ENCODE measurements at regions not wholly inside any gene's neighbourhood (a gene's known extent, or its start where the extent isn't known, plus 50 kb on each side); places are given as distances from the start of the nearest gene placed in this dataset.

- intact Hi-C loops (cut with DNase I; ENCODE audit: low total_unique reads): no loop called here
- no peak overlapping the region for H3K4me3 ChIP-seq
- H3K4me1 ChIP-seq: no peaks in the 10 kb centered on the region
- DNase-seq: no peak
- TF ChIP-seq POLR2A (IDR thresholded peaks at IDR 0.05): no peak
- H3K9me3 ChIP-seq: no peaks in the 10 kb centered on the region
- no peaks in the 10 kb centered on the region for H3K27me3 ChIP-seq
- H3K27ac ChIP-seq: no peak overlapping the region
- H3K36me3 ChIP-seq: no peaks in the 10 kb centered on the region
Observed at GRCh38 chr5:2921176-2921575, 169.7 kb upstream of the IRX2 start.

- no peak overlapping the region for H3K4me3 ChIP-seq
- no peaks in the 10 kb centered on the region for H3K9me3 ChIP-seq
- no peak for TF ChIP-seq POLR2A (IDR thresholded peaks at IDR 0.05)
- TF ChIP-seq CTCF (IDR thresholded peaks at IDR 0.05): no peak
- no peaks in the 10 kb centered on the region for H3K36me3 ChIP-seq
- H3K4me1 ChIP-seq: no peaks in the 10 kb centered on the region
- no peaks in the 10 kb centered on the region for H3K27me3 ChIP-seq
- no peak for DNase-seq
- no peak overlapping the region for H3K27ac ChIP-seq
- intact Hi-C loops (cut with DNase I; ENCODE audit: low total_unique reads): no loop called here
Observed at GRCh38 chr5:2920312-2920711, 168.8 kb upstream of the IRX2 start.

GRCh38 chr5:2919310-2920018, 168.0 kb upstream of the IRX2 start:
- intact Hi-C loops (cut with DNase I; ENCODE audit: low total_unique reads): no loop called here
- TF ChIP-seq CTCF (IDR thresholded peaks at IDR 0.05): no peak
- TF ChIP-seq POLR2A (IDR thresholded peaks at IDR 0.05): no peak
- DNase-seq: no peak
- no peak overlapping the region for H3K27ac ChIP-seq
- H3K36me3 ChIP-seq: no peaks in the 10 kb centered on the region
- H3K27me3 ChIP-seq: no peaks in the 10 kb centered on the region
- H3K9me3 ChIP-seq: no peaks in the 10 kb centered on the region
- H3K4me3 ChIP-seq: no peak overlapping the region
- H3K4me1 ChIP-seq: no peaks in the 10 kb centered on the region

- intact Hi-C loops (cut with DNase I; ENCODE audit: low total_unique reads): no loop called here
Observed at GRCh38 chr5:2917524-2917923, 166.0 kb upstream of the IRX2 start.

GRCh38 chr5:2917093-2917492, 165.6 kb upstream of the IRX2 start:
- no peaks in the 10 kb centered on the region for H3K4me1 ChIP-seq
- no peaks in the 10 kb centered on the region for H3K9me3 ChIP-seq
- H3K27me3 ChIP-seq: no peaks in the 10 kb centered on the region
- TF ChIP-seq POLR2A (IDR thresholded peaks at IDR 0.05): no peak
- TF ChIP-seq CTCF (IDR thresholded peaks at IDR 0.05): no peak
- no peak overlapping the region for H3K27ac ChIP-seq
- H3K4me3 ChIP-seq: no peak overlapping the region
- DNase-seq: no peak
- H3K36me3 ChIP-seq: no peaks in the 10 kb centered on the region
- intact Hi-C loops (cut with DNase I; ENCODE audit: low total_unique reads): no loop called here

More at GRCh38 chr5:2917524-2917923, 166.0 kb upstream of the IRX2 start:
- Histone ChIP-seq H3K4me3 (no peak overlapping the region), H3K36me3 (no peaks in the 10 kb centered on the region), H3K4me1 (no peaks in the 10 kb centered on the region), H3K9me3 (no peaks in the 10 kb centered on the region), H3K27me3 (no peaks in the 10 kb centered on the region), H3K27ac (no peak overlapping the region)
- no peak for TF ChIP-seq CTCF (IDR thresholded peaks at IDR 0.05)
- no peak for TF ChIP-seq POLR2A (IDR thresholded peaks at IDR 0.05)
- no peak for DNase-seq
